ENCODE measurements at regions not wholly inside any gene's neighbourhood (a gene's known extent, or its start where the extent isn't known, plus 50 kb on each side); places are given as distances from the start of the nearest gene placed in this dataset.

DNA sequence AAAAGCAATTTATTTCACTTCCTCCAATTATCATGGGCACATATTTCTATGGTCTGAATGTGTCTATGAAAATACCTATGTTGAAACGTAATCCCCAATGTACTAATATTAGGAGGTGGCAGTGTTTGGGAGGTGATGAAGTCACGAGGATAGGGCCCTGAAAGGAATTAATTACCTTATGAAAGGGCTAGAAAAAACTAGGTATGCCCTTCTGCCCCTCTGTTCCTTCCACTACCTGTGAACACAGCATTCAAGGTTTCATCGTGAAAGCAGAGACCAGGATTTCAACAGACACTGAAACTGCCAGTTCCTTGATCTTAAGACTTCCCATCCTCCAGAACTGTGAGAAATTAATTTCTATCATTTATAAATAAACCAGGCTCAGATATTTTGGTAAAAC, 1037.1 kb upstream of the C9orf72 start:
- TF ChIP-seq, protein P1, sequence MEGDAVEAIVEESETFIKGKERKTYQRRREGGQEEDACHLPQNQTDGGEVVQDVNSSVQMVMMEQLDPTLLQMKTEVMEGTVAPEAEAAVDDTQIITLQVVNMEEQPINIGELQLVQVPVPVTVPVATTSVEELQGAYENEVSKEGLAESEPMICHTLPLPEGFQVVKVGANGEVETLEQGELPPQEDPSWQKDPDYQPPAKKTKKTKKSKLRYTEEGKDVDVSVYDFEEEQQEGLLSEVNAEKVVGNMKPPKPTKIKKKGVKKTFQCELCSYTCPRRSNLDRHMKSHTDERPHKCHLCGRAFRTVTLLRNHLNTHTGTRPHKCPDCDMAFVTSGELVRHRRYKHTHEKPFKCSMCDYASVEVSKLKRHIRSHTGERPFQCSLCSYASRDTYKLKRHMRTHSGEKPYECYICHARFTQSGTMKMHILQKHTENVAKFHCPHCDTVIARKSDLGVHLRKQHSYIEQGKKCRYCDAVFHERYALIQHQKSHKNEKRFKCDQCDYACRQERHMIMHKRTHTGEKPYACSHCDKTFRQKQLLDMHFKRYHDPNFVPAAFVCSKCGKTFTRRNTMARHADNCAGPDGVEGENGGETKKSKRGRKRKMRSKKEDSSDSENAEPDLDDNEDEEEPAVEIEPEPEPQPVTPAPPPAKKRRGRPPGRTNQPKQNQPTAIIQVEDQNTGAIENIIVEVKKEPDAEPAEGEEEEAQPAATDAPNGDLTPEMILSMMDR (IDR thresholded peaks at IDR 0.05; ENCODE audit: low read depth, low read length): no peak
- no peak for TF ChIP-seq EZH2phosphoT487 (IDR thresholded peaks at IDR 0.05; ENCODE audit: low read depth)
